ENCODE measurements at regions not wholly inside any gene's neighbourhood (a gene's known extent, or its start where the extent isn't known, plus 50 kb on each side); places are given as distances from the start of the nearest gene placed in this dataset.

DNA sequence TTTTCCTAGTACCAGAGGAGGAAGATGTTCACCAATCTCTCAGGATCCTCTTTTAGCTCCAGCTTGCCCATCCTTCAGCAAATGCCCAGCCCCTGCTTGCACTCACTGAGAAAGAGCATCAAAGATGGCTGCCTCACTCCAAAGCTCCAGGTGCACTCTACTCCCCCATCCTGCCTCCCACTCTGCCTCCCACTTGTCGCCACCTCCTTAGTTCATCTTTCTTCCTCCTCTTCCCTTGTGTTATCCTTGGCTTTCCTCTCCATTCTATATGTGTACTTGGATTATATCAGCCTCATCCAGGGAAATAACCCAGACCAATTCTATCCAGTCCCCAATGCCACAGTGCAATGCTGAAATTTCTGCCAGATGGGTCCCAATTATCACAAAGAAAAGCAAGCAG lies 87.1 kb upstream of the CPLX2 start:
- TF ChIP-seq POLR2A (IDR thresholded peaks at IDR 0.05) (no peak), CTCF (IDR thresholded peaks at IDR 0.05) (no peak), EP300 (IDR thresholded peaks at IDR 0.05) (no peak)

Data from ovary (tissue), 3 donors.